Superior temporal gyrus (tissue), 1 donor: ENCODE measurements at regions not wholly inside any gene's neighbourhood (a gene's known extent, or its start where the extent isn't known, plus 50 kb on each side); places are given as distances from the start of the nearest gene placed in this dataset.
A peak's percentile ranks its signal among the peaks of the same experiment; 100 is the strongest.
"Not testable (repeated sequence)": the region's sequence is repeated elsewhere in the genome, so short reads cannot be mapped to it uniquely, and the experiment has no call there.

Source experiments
- DNase-seq: peaks from one replicate; pipeline ENCODE4 v3.0.0-alpha.2; 2016; ENCODE audit errors: extremely low spot score

GRCh38 chr5:4019009-4019769 is 423.6 kb downstream of the IRX1 start:
- peak; percentile 32 for DNase-seq

DNA sequence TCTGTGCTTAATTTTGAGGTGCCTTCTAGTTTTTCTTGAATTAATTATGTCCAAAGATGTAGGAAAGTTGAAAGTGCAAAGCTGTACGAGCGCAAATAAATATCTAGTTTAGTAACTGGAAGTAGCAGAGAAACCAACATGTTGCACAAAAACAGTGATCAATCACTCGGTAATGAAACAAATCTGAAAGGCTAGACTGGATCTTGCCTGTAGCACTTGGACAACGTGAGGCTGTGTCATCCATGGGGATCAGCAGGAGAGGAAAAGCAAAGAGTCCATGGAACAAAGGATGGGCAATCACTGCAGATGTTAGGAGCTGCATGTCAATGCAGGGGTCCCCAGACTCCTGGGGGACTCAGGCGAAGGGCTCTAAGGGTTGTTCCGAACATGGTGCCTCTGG is 424.2 kb downstream of the IRX1 start:
- DNase-seq: no peak

GRCh38 chr5:4020400-4020799 is 424.8 kb downstream of the IRX1 start:
- peak; percentile 69 for DNase-seq

- no peak for DNase-seq
Observed at GRCh38 chr5:4022056-4022670, 426.5 kb downstream of the IRX1 start.

GRCh38 chr5:4023091-4023752 is 427.6 kb downstream of the IRX1 start:
- no peak for DNase-seq

- DNase-seq: no peak
Observed at GRCh38 chr5:4023753-4024335, 428.2 kb downstream of the IRX1 start.

DNA sequence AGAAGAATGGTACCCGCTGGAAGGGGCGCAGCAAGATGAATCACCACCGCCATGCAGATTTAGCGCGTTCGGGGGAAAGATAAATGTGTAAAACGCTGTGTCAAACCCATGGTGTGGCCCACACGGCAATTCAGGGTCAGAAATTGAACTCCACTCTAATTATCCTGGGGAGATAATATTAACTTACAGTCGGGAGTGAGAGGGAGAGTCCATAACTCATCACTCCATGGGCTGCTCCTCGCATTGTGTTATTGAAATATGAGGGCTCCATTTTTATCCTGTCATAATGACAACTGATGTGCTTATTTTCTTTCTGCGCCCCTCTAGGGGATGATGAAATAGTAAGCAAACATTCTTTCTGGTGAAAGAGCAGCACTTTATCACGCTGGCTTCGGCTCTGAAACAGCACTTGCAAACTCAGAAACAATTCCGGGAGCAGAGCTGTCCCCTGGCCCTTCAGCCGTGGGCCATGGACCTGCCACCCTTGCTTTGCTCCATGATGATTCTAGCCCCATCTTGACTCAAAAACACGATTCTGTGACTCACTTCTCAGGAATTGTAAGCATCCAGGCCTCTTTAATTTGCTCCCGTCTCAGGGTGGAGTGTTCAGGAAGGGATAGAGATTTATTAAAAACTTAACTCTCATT is 431.6 kb downstream of the IRX1 start:
- DNase-seq: no peak

DNA sequence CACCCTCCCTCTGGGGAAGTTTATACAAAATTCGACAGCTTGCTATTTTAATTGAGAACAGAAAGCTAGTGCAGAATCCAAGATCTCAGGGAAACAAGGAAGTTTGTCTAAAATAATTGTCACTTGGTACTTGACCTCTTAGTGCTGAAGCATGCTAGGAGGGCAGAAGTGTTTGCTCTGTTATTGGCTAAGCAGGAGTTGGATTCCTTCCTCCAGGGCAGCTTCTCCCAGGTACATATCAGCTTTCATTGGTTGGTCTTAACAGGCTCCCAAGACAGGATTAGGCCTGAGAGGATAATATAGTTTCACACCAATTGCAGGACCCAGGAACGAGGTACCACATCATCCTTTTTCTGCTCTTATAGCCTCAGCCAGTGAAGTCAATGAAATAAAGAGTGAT is 432.8 kb downstream of the IRX1 start:
- DNase-seq: no peak

DNA sequence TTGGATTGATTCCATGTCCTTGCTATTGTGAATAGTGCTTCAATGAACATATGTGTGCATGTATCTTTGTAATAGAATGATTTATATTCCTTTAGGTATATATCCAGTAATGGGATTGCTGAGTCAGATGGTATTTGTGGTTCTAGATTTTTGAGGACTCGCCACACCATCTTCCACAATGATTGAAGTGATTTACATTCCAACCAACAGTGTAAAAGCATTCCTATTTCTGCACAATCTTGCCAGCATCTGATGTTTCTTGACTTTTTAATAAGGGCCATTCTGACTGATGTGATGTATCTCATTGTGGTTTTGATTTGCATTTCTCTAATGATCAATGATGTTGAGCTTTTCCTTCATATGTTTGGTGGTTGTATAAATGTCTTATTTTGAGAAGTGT is 437.9 kb downstream of the IRX1 start:
- not testable (repeated sequence) for DNase-seq

GRCh38 chr5:4036861-4037260 is 441.2 kb downstream of the IRX1 start:
- DNase-seq: no peak

GRCh38 chr5:4038994-4039393 is 443.4 kb downstream of the IRX1 start:
- no peak for DNase-seq

DNA sequence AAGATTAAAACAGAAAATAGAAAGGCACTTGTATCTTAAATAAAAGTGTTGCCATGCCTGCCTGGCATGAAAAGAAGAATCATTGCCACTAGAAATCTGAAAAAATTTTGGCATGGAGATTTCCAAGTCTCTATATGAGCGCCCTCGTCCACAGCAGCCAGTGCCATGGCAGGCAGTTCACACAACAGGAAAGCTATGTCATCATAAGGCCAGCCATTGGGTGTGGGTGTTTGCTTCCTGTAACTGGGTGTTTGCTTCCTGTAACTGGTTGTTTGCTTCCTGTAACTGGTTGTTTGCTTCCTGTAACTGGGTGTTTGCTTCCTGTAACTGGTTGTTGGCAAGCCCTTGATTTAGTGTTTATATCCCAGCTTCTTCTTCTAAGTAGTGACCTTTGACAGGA is 446.7 kb downstream of the IRX1 start:
- no peak for DNase-seq

- DNase-seq: no peak
Observed at GRCh38 chr5:4043135-4043534, 447.5 kb downstream of the IRX1 start.

GRCh38 chr5:4044881-4045280 is 449.2 kb downstream of the IRX1 start:
- no peak for DNase-seq

- DNase-seq: no peak
Observed at GRCh38 chr5:4048398-4048797, 452.8 kb downstream of the IRX1 start.

- no peak for DNase-seq
Observed at GRCh38 chr5:4050203-4050602, 454.6 kb downstream of the IRX1 start.

GRCh38 chr5:4053136-4053535 is 457.5 kb downstream of the IRX1 start:
- no peak for DNase-seq

GRCh38 chr5:4054092-4054491 is 458.5 kb downstream of the IRX1 start:
- no peak for DNase-seq

DNA sequence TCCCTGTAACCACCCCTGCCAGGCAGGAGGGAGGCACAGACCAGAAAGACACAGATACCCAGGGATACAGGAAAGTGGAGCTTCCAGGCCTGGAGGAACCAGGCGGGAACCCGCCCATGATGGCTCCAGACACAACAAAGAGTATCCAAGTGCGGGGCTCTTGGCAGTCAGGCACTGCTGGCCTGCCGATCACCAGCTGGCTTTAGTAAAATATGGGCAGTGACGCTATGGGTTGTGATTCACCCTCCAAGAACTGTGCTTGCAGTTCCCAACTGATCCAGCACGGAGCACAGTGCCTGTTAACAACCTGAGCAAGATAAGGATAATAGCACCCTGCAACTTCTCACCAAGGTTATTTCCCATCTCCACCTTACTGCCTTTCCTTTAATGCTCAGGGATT is 463.3 kb downstream of the IRX1 start:
- no peak for DNase-seq

DNA sequence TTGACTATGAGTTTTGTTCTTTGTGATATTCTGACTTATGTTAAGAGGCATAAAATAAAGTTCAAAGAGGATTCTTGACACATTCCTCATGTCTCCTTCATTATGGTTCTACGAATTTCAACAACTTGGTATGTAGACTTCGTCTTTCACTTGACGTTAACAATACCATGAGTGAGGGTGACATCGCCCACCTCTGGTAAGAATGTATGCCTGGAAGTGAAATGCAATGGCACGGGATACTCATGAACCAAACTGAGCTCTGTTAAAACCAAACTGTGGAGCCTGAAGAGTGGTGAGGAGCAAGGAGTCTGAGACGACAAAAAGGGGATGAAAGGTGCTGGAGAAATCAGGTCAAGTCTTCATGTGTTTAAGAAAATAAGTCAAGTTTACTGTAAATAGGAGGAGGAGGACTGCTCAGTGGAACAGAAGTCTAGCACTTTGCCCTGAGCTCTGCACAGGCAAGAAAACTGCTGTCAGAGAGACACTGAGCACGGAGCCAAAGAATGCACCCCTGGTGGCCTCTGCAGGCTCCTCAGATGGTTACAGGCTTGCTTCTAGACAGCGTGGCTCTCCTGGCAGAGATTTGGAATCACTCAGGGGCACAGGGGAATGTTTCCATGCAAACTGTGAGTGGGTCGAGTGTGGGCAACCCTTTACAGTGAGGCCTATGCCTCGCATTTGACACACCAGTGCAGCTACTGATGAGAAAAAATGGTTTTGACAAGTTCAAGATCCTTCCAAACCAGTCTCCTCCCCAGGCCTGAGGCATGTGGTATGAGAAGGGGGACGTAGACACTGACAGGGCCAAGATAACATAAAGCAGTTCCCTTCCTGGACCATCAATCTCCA is 470.1 kb downstream of the IRX1 start:
- no peak for DNase-seq

GRCh38 chr5:4068171-4068570 is 472.5 kb downstream of the IRX1 start:
- no peak for DNase-seq
